ENCODE measurements at regions not wholly inside any gene's neighbourhood (a gene's known extent, or its start where the extent isn't known, plus 50 kb on each side); places are given as distances from the start of the nearest gene placed in this dataset.

DNA sequence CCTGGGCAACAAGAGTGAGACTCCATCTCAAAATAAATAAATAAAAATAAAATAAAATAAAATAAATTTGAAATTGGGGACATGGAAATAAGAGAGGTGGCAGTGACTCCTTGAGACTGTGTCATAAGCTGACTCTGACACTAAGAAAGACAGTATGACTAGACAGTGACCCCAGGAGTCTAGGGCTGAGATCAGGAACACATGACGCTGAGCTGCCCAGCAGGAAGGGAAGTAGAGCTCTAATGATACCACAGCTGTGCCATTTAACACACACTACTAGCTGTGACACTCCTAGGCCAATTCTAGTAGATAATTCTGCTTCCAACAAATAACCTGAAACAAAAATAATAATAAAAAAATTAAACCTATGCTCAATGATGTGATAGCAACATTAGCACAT lies 293.0 kb downstream of the SEC61B start (continued):
- TF ChIP-seq, protein P1, sequence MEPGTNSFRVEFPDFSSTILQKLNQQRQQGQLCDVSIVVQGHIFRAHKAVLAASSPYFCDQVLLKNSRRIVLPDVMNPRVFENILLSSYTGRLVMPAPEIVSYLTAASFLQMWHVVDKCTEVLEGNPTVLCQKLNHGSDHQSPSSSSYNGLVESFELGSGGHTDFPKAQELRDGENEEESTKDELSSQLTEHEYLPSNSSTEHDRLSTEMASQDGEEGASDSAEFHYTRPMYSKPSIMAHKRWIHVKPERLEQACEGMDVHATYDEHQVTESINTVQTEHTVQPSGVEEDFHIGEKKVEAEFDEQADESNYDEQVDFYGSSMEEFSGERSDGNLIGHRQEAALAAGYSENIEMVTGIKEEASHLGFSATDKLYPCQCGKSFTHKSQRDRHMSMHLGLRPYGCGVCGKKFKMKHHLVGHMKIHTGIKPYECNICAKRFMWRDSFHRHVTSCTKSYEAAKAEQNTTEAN (CRISPR knock-in tag; IDR thresholded peaks at IDR 0.05): no peak
- TF ChIP-seq NR2C2 (CRISPR knock-in tag; IDR thresholded peaks at IDR 0.05) (no peak), KAT7 (CRISPR knock-in tag; IDR thresholded peaks at IDR 0.05; ENCODE audit: borderline replicate concordance) (no peak)
- TF ChIP-seq, protein P2, sequence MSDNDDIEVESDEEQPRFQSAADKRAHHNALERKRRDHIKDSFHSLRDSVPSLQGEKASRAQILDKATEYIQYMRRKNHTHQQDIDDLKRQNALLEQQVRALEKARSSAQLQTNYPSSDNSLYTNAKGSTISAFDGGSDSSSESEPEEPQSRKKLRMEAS (CRISPR knock-in tag; IDR thresholded peaks at IDR 0.05): no peak
- TF ChIP-seq, protein P3, sequence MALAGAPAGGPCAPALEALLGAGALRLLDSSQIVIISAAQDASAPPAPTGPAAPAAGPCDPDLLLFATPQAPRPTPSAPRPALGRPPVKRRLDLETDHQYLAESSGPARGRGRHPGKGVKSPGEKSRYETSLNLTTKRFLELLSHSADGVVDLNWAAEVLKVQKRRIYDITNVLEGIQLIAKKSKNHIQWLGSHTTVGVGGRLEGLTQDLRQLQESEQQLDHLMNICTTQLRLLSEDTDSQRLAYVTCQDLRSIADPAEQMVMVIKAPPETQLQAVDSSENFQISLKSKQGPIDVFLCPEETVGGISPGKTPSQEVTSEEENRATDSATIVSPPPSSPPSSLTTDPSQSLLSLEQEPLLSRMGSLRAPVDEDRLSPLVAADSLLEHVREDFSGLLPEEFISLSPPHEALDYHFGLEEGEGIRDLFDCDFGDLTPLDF (CRISPR knock-in tag; IDR thresholded peaks at IDR 0.05): no peak
- TF ChIP-seq, protein P4, sequence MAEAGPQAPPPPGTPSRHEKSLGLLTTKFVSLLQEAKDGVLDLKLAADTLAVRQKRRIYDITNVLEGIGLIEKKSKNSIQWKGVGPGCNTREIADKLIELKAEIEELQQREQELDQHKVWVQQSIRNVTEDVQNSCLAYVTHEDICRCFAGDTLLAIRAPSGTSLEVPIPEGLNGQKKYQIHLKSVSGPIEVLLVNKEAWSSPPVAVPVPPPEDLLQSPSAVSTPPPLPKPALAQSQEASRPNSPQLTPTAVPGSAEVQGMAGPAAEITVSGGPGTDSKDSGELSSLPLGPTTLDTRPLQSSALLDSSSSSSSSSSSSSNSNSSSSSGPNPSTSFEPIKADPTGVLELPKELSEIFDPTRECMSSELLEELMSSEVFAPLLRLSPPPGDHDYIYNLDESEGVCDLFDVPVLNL (CRISPR knock-in tag; IDR thresholded peaks at IDR 0.05; ENCODE audit: borderline replicate concordance, low read depth): no peak

DNA sequence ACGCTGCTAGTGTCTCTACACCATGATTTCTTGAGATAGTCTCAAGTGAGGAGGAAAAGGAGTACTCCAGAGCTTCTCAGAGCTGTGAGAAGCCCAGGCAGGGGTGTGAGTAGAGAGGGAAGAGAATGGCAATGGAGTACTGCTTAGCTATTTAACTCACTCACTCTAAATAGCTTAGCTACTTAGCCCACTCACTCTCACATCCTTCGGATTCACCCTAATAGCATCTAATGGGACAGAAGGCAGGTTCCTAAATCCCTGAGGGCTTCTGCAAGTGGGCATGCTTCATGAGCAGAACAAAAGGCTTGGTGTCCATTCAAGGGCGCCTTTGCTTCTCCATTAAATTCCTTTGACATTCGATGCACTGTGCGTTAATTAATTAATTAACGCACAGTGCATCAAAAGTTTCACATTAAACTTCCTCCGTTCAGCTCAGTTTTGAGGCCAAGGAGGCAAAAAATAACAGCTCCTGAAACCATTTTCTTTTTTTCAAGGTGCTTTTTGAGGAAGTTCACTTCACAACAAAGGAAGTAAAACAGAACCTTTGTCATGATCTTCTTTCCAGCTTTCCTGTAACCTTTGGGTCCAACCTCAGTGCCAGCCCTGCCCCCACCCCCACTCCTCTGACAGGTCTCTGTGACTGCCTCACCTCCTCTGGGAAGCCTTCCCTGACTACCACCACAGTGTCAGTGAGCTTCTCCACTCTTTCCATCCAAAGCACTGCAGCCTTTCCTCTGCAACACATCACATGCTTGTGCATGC lies 294.0 kb downstream of the SEC61B start:
- CTCF ChIA-PET: interaction anchor here (0.9 kb wide), 1 partner anchor 47 kb away, joined by 3 read pairs; no protein-coding TSS in a partner anchor
- no peak for TF ChIP-seq HMGA2 (CRISPR knock-in tag; IDR thresholded peaks at IDR 0.05)
- no peak for TF ChIP-seq GABPB1 (CRISPR knock-in tag; IDR thresholded peaks at IDR 0.05)
- no peak for TF ChIP-seq JAZF1 (CRISPR knock-in tag; IDR thresholded peaks at IDR 0.05)
- no peak for TF ChIP-seq ZNF396 (CRISPR knock-in tag; IDR thresholded peaks at IDR 0.05; ENCODE audit: borderline replicate concordance)
- no peak for TF ChIP-seq TCF7 (CRISPR knock-in tag; IDR thresholded peaks at IDR 0.05; ENCODE audit: low read depth)
- no peak for TF ChIP-seq SP1 (CRISPR knock-in tag; conservative IDR thresholded peaks at IDR 0.05)
- TF ChIP-seq ZNF317 (CRISPR knock-in tag; IDR thresholded peaks at IDR 0.05; ENCODE audit: borderline replicate concordance, low read depth): no peak
- no peak for TF ChIP-seq SMAD4 (CRISPR knock-in tag; IDR thresholded peaks at IDR 0.05)
- no peak for TF ChIP-seq SOX15 (CRISPR knock-in tag; IDR thresholded peaks at IDR 0.05)
- TF ChIP-seq, protein P5, sequence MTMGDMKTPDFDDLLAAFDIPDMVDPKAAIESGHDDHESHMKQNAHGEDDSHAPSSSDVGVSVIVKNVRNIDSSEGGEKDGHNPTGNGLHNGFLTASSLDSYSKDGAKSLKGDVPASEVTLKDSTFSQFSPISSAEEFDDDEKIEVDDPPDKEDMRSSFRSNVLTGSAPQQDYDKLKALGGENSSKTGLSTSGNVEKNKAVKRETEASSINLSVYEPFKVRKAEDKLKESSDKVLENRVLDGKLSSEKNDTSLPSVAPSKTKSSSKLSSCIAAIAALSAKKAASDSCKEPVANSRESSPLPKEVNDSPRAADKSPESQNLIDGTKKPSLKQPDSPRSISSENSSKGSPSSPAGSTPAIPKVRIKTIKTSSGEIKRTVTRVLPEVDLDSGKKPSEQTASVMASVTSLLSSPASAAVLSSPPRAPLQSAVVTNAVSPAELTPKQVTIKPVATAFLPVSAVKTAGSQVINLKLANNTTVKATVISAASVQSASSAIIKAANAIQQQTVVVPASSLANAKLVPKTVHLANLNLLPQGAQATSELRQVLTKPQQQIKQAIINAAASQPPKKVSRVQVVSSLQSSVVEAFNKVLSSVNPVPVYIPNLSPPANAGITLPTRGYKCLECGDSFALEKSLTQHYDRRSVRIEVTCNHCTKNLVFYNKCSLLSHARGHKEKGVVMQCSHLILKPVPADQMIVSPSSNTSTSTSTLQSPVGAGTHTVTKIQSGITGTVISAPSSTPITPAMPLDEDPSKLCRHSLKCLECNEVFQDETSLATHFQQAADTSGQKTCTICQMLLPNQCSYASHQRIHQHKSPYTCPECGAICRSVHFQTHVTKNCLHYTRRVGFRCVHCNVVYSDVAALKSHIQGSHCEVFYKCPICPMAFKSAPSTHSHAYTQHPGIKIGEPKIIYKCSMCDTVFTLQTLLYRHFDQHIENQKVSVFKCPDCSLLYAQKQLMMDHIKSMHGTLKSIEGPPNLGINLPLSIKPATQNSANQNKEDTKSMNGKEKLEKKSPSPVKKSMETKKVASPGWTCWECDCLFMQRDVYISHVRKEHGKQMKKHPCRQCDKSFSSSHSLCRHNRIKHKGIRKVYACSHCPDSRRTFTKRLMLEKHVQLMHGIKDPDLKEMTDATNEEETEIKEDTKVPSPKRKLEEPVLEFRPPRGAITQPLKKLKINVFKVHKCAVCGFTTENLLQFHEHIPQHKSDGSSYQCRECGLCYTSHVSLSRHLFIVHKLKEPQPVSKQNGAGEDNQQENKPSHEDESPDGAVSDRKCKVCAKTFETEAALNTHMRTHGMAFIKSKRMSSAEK (CRISPR knock-in tag; IDR thresholded peaks at IDR 0.05; ENCODE audit: borderline replicate concordance): no peak
- no peak for TF ChIP-seq KAT7 (CRISPR knock-in tag; IDR thresholded peaks at IDR 0.05; ENCODE audit: borderline replicate concordance)
- TF ChIP-seq ZNF219 (CRISPR knock-in tag; IDR thresholded peaks at IDR 0.05; ENCODE audit: borderline replicate concordance): no peak
- TF ChIP-seq, protein P6, sequence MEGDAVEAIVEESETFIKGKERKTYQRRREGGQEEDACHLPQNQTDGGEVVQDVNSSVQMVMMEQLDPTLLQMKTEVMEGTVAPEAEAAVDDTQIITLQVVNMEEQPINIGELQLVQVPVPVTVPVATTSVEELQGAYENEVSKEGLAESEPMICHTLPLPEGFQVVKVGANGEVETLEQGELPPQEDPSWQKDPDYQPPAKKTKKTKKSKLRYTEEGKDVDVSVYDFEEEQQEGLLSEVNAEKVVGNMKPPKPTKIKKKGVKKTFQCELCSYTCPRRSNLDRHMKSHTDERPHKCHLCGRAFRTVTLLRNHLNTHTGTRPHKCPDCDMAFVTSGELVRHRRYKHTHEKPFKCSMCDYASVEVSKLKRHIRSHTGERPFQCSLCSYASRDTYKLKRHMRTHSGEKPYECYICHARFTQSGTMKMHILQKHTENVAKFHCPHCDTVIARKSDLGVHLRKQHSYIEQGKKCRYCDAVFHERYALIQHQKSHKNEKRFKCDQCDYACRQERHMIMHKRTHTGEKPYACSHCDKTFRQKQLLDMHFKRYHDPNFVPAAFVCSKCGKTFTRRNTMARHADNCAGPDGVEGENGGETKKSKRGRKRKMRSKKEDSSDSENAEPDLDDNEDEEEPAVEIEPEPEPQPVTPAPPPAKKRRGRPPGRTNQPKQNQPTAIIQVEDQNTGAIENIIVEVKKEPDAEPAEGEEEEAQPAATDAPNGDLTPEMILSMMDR (IDR thresholded peaks at IDR 0.05): no peak
- TF ChIP-seq ELF4 (CRISPR knock-in tag; IDR thresholded peaks at IDR 0.05; ENCODE audit: low read depth): no peak

More for the DNA sequence above, 294.0 kb downstream of the SEC61B start:
- H3K4me3 Mint-ChIP-seq: no peak overlapping the region
- no peaks in the 10 kb centered on the region for H3K36me3 Mint-ChIP-seq
- no peaks in the 10 kb centered on the region for H3K9me3 Mint-ChIP-seq
- ATAC-seq (no peak), DNase-seq (ENCODE audit: low spot score) (no peak)
- H3K27ac Mint-ChIP-seq: no peak overlapping the region
- peaks cover 5% of the 10 kb centered on the region for H3K4me1 Mint-ChIP-seq
- no peaks in the 10 kb centered on the region for H3K27me3 Mint-ChIP-seq (ENCODE audit: low read depth)
- POLR2A ChIA-PET: no interaction called here

Data from WTC11 (cell line).